Stimulated activated CD8-positive, alpha-beta memory T cell treated with anti-CD3 and anti-CD28 coated beads, Interleukin-4, amount 100 ng/mL, for 24 hours (primary cell): ENCODE measurements at regions not wholly inside any gene's neighbourhood (a gene's known extent, or its start where the extent isn't known, plus 50 kb on each side); places are given as distances from the start of the nearest gene placed in this dataset.

ENCODE experiments used
- DNase-seq: peaks from one replicate; pipeline ENCODE4 v3.0.0-alpha.2; 2020; ENCODE audit warnings: low read depth

GRCh38 chr9:78493166-78493742 is 196.3 kb downstream of the PSAT1 start:
- DNase-seq: no peak

- no peak for DNase-seq
Measured at GRCh38 chr9:78502566-78502965, 205.6 kb downstream of the PSAT1 start.

- DNase-seq: no peak
Measured at GRCh38 chr9:78505546-78505945, 208.6 kb downstream of the PSAT1 start.

- DNase-seq: no peak
Measured at GRCh38 chr9:78507037-78507436, 210.1 kb downstream of the PSAT1 start.

- DNase-seq: no peak
Measured at GRCh38 chr9:78510035-78510434, 213.1 kb downstream of the PSAT1 start.

GRCh38 chr9:78515108-78515507 is 218.2 kb downstream of the PSAT1 start:
- no peak for DNase-seq

GRCh38 chr9:78519786-78520185 is 222.9 kb downstream of the PSAT1 start:
- DNase-seq: no peak

- DNase-seq: no peak
Measured at GRCh38 chr9:78521680-78522079, 224.8 kb downstream of the PSAT1 start.

- no peak for DNase-seq
Measured at GRCh38 chr9:78525986-78526560, 229.1 kb downstream of the PSAT1 start.

- no peak for DNase-seq
Measured at GRCh38 chr9:78533500-78533899, 236.6 kb downstream of the PSAT1 start.

GRCh38 chr9:78539188-78539587 is 242.3 kb downstream of the PSAT1 start:
- DNase-seq: no peak

- DNase-seq: no peak
Measured at GRCh38 chr9:78539904-78540303, 243.0 kb downstream of the PSAT1 start.

- no peak for DNase-seq
Measured at GRCh38 chr9:78541868-78542443, 245.0 kb downstream of the PSAT1 start.

GRCh38 chr9:78542491-78543181 is 245.7 kb downstream of the PSAT1 start:
- no peak for DNase-seq

- DNase-seq: no peak
Measured at GRCh38 chr9:78543353-78543752, 246.4 kb downstream of the PSAT1 start.

- DNase-seq: no peak
Measured at GRCh38 chr9:78544230-78544629, 247.3 kb downstream of the PSAT1 start.

- DNase-seq: no peak
Measured at GRCh38 chr9:78547831-78548230, 250.9 kb downstream of the PSAT1 start.

- DNase-seq: no peak
Measured at GRCh38 chr9:78548670-78549069, 251.7 kb downstream of the PSAT1 start.

GRCh38 chr9:78549711-78550110 is 252.8 kb downstream of the PSAT1 start:
- no peak for DNase-seq

- DNase-seq: no peak
Measured at GRCh38 chr9:78552802-78553201, 255.9 kb downstream of the PSAT1 start.

- no peak for DNase-seq
Measured at GRCh38 chr9:78557540-78557939, 260.6 kb downstream of the PSAT1 start.

GRCh38 chr9:78559449-78559885 is 262.5 kb downstream of the PSAT1 start:
- DNase-seq: no peak

- DNase-seq: no peak
Measured at GRCh38 chr9:78562021-78562420, 265.1 kb downstream of the PSAT1 start.
